CD4-positive, alpha-beta T cell treated with Interleukin-1 beta for 1 hour (primary cell): ENCODE measurements at regions not wholly inside any gene's neighbourhood (a gene's known extent, or its start where the extent isn't known, plus 50 kb on each side); places are given as distances from the start of the nearest gene placed in this dataset.
"Not testable (repeated sequence)": the region's sequence is repeated elsewhere in the genome, so short reads cannot be mapped to it uniquely, and the experiment has no call there.

Experiments used
- DNase-seq, 2 donors: peaks; one replicate each; pipeline ENCODE4 v3.0.0-alpha.2; 2020 to 2022

DNA sequence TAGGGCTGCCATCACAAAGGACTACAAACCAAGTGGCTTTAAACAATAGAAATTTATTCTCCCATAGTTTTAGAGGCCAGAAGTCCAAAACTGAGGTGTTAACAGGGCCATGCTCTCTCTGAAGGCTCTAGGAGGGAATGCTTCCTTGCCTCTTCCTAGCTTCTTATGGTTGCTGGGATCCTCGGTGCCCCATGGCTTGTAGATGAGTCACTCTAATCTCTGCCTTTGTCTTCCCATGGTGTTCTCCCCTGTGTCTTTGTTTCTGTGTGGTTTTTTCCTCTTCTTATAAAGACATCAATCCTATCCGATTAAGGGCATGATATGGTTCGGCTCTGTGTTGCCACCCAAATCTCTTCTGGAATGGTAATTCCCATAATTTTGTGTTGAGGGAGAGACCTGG is 178.8 kb upstream of the NREP start:
- DNase-seq, result no peak

DNA sequence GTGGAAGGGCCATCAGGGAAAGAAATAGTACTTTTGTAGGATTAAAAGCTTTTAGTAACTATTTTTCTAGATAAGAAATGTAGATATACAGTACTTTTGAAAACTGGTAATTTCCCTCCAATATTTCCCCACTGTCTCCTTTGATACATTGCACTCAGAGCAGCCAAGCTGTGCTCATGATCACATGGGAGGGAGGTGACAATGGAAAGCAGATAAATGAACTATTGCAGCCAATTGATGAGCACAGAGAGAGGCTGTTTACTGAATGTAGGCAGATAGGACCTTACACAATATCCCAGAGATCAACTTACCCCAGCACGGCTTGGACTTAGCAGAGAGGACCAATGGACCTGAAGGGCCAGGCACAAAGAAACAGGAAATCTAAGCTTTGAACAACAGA is 178.0 kb upstream of the NREP start:
- no peak for DNase-seq

DNA sequence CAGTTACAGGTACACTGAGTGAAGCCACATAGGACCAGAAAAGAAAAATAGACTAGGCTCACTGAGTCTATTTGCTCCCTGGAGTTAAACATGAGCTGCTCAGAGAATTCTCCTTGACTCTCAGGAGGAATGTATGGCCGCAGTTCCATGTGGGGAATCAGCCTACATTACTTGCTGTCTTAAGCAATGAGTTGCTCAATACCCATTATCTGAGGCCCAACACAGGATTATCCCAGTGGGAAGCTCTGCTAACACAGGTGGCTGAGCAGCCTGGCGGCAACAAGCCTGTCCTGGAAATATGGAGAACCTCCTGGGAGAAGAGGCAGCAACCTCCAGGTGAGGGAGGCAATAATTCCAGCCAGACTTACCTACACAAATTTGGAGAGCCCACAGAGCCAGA is 177.5 kb upstream of the NREP start:
- no peak for DNase-seq

- DNase-seq, result no peak
These were observed 176.1 kb upstream of the NREP start for GRCh38 chr5:111933086-111933485.

DNA sequence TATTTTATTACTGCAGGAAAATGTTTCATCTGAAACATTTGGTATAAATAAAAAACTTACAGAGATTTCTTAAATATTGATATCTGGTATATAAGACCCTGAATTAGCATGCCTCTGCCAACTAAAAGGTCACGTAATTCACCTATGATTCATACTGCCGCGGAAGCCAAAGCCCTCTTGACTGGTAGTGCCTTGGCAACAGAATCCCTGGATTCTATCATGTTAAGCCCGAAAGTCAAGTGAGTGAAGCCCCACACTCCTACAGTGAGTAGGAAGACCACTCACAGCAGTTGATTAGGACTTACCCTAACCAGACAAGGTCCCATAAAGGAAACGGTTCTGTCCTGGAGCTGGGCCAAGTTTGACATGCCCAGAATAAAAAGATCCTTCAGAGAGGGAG is 175.6 kb upstream of the NREP start:
- no peak for DNase-seq

DNA sequence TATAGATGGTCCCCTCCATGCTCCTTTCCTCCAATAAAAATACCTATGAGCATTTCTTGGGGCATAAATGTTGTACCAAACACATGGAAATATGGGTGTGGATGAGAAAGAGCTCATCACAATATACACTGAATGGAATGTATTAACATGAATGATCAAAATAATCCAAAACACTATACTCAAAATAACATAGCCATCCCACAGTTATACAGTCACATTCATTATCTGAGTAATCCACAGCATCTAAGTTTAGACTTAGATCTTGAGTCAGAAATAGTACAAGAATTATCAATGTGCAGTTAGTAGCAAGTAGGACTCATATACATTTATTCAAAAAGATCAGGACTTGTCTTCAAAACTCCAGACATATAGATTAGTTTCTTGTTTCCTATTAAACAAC is 175.2 kb upstream of the NREP start:
- DNase-seq, result no peak

DNA sequence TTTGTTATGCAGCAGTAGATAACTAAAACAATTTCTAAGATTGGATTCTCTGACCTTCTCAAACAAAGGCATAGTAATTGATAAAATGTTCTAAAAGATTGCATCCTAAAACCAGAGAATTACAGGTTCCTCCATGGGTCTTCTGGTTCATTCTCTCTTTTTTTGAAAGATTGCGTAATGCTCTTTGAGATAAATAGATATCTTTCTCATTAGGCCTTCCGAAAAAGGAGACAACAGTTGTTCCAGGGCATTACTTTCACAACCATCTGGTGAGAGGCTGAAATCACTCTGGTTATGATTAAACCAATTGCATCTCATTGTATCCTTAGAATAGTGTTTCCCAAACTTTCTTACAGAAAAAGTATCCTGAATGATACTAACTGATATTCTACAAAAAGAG is 174.7 kb upstream of the NREP start:
- DNase-seq, result no peak

DNA sequence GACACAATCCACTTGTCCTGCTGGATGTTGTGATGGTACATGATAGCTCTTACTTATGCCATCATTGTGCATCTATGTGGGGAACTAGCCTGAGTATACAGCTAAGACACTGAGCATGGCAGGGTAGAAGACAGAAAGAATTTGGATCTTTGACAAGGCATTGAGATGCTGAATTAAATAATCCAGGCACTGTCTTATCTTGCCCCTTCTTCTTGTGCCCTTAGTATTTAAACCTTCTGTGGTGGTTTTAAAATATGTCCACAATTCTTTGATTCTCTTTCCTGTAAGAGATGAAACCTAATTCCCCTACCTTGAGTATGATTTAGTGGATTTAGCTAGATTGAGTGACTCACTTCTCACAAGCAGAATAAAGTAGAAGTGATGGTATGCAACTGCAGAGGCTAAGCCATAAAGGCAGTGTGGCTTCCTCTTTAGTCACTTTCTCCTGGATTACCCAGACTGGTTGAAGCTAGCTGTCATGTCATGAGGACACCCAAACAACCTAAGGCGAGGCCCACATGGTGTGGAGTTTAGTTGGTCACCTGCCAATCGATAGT is 174.0 kb upstream of the NREP start:
- peak in 1 of 2 donors; percentile 36 for DNase-seq

- DNase-seq, result no peak
These were observed 173.5 kb upstream of the NREP start for GRCh38 chr5:111930449-111930848.

DNA sequence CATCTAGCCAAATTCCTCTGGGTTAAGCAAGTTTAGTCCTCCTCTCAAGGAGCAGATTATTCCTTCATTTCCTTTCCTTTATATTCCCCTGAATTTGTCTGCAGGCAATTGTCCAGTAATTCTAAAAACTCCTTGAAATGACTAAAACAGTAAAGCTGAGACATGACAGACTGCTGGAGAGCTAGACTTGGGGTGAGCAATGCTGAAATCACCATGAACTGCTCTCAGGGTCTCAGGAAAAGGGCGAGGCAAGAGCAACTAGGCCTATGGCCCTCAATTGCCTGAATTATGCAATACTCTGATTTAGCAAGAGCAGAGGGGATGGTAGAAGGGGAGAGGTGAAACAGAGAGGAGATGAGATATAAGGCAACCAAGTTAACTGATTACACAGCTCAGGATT is 172.9 kb upstream of the NREP start:
- peak in 1 of 2 donors; percentile 3 for DNase-seq

DNA sequence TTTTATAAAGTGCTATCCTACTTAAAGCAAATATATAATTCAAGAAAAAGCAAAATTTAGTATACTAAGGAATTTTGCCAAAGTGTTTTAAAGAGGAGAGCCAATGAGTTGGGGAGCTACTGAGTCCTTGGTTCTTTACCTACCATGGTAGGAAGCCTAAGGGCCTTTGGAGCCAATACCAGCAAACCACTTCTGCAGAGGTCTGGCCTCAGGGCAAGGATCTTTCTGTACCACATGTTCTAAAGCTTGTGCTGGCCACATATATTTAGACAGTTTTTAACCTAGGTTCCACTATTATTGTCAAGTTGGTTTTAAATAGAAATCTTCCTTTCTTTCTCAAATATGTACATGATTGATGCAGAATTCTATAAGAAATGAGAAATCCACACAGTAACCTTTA is 172.3 kb upstream of the NREP start:
- DNase-seq, result no peak

DNA sequence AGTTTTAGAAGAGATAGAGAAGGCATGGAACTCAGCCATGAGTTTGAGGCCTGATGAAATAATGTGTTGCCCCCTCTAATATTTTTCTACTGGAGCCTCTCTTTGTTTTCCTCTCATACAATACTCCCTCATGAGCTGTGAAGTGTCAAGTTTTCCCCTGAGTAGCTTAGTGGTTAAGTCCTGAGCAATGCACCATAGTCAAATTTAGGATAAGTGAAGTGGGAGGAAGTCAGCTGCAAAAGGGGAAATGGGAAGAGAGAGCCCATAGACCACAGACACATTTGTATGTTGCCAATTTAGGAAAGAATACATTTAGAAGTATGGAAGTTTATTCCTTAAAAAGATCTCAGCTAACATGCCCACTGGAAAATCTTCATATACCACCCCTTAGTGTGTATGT is 171.5 kb upstream of the NREP start:
- no peak for DNase-seq

DNA sequence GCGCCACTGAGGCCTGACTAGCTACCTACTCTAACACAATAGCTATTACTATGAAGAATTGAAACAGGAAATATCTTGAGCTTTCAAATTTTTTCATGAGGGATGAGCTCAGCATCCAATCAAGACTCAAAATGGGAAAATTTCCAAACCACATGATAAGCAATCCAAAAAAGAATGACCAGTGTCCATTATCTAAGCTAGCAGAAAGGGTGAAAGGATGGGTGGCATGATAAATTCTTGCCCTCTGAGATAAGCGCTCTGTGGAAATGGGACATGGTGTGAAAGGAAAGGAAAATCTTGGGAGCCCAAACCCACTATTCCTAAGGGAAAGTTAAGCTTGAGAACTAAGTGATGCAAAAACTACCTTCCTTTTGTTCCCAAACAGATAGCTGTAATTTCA is 170.2 kb upstream of the NREP start:
- no peak for DNase-seq

DNA sequence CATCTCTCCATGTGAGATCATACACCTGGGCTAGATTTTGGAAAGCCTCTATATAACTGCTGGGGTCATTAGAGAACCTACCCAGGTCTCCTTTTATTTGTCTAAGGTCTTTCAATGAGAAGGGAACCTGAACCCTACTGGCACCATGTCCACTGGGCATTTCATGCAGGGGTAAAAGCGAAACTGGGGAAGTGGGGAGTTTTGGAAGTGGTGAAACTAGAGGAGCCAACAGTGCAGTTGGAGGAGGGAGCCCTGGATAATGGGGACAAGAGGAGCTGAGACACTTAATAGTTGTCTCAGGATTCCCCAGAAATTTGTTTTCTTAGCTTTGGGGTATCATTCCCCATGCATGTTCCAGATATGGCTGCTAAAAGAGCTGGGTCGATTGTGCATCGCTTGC is 169.0 kb upstream of the NREP start:
- no peak for DNase-seq

GRCh38 chr5:111922344-111922743 is 165.3 kb upstream of the NREP start:
- no peak for DNase-seq

DNA sequence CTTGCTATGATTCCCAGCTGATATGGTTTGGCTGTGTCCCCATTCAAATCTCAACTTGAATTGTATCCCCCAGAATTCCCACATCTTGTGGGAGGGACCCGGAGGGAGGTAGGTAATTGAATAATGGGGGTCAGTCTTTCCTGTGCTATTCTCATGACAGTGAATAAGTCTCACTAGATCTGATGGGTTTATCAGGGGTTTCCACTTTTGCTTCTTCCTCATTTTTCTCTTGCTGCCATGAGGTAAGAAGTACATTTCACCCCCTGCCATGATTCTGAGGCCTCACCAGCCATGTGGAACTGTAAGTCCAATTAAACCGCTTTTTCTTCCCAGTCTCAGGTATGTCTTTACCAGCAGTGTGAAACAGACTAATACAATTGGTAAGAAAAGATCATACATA is 164.7 kb upstream of the NREP start:
- not testable (repeated sequence) for DNase-seq

DNA sequence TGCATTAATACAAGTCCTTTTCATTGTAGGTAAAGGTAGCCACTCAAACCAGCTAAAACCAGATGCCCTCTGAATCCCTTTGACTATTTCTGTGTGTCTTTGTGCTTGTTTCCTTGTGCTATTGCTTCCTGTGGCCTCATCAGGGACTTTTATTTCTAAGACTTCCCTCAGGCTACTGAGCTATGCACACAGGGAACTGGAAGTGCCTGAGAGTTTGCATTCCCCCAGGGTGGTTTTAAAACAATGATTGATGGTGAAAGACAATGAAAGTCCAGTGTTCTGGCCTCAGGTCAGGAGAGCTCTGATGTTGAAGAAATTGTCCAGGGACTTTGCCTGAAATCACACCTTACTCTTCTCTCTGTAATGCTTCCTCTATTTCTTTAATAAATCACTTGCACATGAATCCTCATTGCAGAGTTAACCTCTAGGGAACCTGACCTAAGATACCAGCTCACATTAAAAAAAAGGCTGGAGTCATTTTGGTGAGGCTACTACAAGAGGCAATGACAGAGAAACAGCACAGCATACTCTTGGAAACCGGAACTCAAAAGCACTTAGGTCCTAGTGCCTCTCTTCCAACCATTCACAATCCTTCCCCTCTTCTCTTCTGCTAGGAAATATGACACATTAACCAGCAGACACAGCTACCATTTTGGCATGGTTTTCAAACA is 158.1 kb upstream of the NREP start:
- DNase-seq, result no peak

DNA sequence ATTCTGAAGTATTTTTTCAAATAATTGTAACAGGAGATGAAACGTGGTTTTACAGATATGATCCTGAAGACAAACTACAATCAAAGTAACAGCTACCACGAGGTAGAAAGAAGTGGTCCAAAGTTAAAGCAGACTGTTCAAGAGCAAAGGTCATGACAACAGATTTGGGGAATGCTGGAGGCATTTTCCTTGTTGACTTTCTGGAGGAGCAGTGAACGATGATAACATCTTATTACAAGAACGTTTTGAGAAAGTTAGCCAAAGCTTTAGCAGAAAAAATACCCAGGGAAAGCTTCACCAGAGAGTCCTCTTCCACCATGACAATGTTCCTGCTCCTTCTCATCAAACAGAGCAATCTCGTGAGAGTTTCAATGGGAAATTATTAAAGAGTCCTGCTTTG is 145.4 kb upstream of the NREP start:
- DNase-seq, result no peak

- DNase-seq, result no peak
These were observed 144.3 kb upstream of the NREP start for GRCh38 chr5:111901296-111901695.

- DNase-seq, result no peak
These were observed 136.0 kb upstream of the NREP start for GRCh38 chr5:111892949-111893348.

DNA sequence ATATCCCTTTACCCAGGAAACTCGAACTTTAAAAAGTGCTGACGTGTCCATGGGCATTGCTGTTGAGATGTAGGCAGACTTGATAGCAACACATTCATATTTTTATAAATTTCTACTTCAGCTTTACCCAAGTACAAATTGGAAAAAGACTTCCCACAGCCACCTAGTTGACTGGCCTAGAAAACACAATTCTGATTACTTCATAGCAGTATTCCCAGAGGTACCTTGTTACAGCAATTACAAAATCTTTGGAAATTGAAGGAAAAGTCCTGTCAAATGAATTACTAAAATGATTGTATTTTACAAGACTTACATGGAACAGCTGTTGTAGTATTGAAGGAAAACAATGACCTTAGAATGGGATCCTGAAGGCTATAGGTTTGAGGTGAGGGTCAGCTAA is 130.7 kb upstream of the NREP start:
- no peak for DNase-seq

DNA sequence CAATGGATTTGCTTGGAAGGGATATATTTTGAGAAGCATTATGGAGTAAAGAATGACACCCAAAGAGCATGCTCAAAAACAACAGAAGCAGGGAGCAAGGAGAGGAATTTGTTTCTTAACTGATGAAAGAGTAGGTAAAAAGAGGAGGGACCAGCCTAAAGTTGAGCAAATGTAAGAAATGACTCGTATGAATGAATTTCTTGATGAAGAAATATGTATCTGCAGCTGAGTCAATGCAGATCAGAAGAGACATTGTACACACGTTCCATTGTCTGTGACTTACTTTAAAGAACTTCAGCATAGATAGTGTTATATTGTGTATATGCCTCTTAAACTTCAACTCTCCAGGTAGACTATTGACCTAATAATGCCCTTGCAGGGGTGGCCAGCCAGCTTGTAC is 112.7 kb upstream of the NREP start:
- DNase-seq, result no peak

DNA sequence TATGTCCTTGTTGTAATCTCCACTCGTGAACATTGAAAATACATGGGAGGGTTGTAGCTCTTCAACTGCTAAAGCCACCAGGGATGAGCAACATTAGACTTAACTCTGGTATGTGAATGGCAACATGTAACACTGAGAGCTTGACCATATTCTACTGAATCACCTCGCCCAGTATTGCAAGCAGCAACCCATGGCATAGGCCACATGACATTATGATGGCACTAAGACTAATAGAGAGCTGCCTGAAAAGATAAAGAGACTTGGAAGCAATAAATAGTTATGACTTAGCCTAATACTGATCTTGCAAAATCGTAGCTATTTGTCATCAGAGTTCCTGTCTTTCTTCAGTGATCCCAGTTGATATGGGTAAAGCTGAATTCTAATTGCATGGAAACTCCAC is 108.4 kb upstream of the NREP start:
- DNase-seq, result no peak

- no peak for DNase-seq
These were observed 106.8 kb upstream of the NREP start for GRCh38 chr5:111863801-111864200.

DNA sequence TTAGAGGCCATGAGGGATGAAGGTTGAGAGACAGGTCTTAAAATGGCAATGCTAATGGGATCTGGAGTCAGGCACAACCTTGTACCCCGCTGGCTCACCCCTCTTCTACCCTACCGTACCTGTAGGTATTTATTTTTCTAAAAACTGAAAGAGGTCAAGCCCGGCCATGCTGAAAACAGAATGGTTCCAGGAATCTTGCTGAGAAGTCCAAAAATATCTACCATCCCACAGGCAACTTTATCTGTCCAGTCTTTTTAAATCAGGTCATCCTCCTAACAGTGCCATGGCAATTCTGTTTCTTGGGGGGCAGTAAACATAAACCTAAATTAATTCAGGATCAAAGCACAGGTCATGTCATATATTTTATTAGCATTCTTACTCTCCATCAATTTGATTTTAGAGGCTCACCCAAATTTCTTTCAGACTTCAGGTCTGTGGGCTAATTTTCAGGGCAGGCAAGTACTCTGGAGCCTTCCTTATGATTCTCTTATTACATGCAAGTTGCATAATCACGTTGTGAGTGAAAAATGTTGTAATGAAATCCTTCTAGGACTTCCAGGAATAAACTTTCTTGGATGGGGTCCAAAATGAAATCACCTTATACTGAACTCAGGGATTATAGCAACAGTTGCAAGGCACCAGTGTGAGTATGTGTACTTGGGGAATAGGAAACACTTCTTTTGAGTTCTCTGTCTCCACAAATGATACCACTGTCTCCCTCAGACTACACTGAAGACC is 102.7 kb upstream of the NREP start:
- no peak for DNase-seq
